Lung (tissue), 11 donors: ENCODE measurements at regions not wholly inside any gene's neighbourhood (a gene's known extent, or its start where the extent isn't known, plus 50 kb on each side); places are given as distances from the start of the nearest gene placed in this dataset.
A peak's percentile ranks its signal among the peaks of the same experiment; 100 is the strongest.

Experiments used
- ATAC-seq: fragments of 200-7000 bp; cut with Tn5 transposase; one replicate; pipeline ENCODE4 v1.9.1; 2020; ENCODE audit warnings: moderate number of reproducible peaks; ENCODE audit not compliant: insufficient read depth, low FRiP score
- DNase-seq, 3 donors: peaks; one replicate each; pipeline ENCODE4 v3.0.0-alpha.2; 2013 to 2017
- H3K27ac ChIP-seq, 2 donors: one replicate each; pipeline ENCODE4 v1.5.1; 2013; ENCODE audit warnings: mild to moderate bottlenecking in 2 of 2, moderate library complexity in 2 of 2, control low read depth in 1 of 2, inconsistent platforms in 1 of 2, low read depth in 1 of 2, low read length in 1 of 2
- H3K27me3 ChIP-seq, 3 donors: one replicate each; pipeline ENCODE4 v1.5.1; 2013; ENCODE audit warnings: low read length in 2 of 3; ENCODE audit not compliant: control insufficient read depth in 3 of 3, insufficient read depth in 3 of 3
- H3K36me3 ChIP-seq, 4 donors: one replicate each; pipeline ENCODE4 v1.5.1; 2013; ENCODE audit warnings: low read length in 4 of 4, mild to moderate bottlenecking in 1 of 4, moderate library complexity in 1 of 4; ENCODE audit not compliant: control insufficient read depth in 4 of 4, insufficient read depth in 4 of 4
- H3K4me1 ChIP-seq, 5 donors: one replicate each; pipeline ENCODE4 v1.5.1; 2013; ENCODE audit warnings: low read length in 5 of 5, mild to moderate bottlenecking in 2 of 5, moderate library complexity in 1 of 5; ENCODE audit not compliant: control insufficient read depth in 5 of 5, insufficient read depth in 5 of 5
- H3K4me3 ChIP-seq: one replicate; pipeline ENCODE4 v1.5.1; 2013; ENCODE audit warnings: mild to moderate bottlenecking, control low read depth, moderate library complexity
- H3K9ac ChIP-seq, 2 donors: one replicate each; pipeline ENCODE4 v1.5.1; 2013; ENCODE audit warnings: low read length in 2 of 2, control low read depth in 1 of 2; ENCODE audit not compliant: insufficient read depth in 1 of 2
- H3K9me3 ChIP-seq, 4 donors: one replicate each; pipeline ENCODE4 v1.5.1; 2013; ENCODE audit warnings: low read length in 3 of 4, mild to moderate bottlenecking in 1 of 4, moderate library complexity in 1 of 4; ENCODE audit not compliant: control insufficient read depth in 4 of 4, insufficient read depth in 3 of 4
- WGBS, 2 donors: extraction: QIAGEN DNeasy Blood & Tissue Kit; methylation state at CpG; one replicate each; pipeline ENCODE4 v1.1.7; 2013; 5-methylcytosine and 5-hydroxymethylcytosine counted together
- TF ChIP-seq, protein P1 (sequence below): IDR thresholded peaks from 2 replicates; pipeline ENCODE4 v1.5.1; 2012; ENCODE audit warnings: mild to moderate bottlenecking; ENCODE audit errors: control extremely low read depth, extremely low read depth
- donor health status: control.
- donor health status: control.
- donor health status: Bipolar disorder and iron deficiency.
- donor health status: healthy.
- donor health status: DM: yes; HTN: yes; CAD: no.

DNA sequence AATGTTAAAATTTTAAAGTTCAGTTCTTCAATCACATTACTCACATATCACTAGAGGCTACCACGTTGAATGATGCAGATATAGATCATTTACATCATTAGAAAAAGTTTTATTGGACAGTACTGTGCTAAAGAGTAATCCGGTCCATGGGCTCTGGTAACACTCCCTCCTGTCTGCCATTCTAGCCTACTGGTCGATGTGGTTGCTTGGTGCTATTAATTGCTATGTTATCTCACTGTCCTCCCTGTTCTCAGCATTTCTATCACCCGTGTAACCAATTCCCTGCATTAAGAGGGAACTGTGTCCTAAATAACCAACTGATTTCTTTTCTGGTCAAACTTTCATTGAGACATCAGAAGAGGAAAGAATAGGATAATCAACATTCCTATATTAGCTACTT is 347.5 kb upstream of the RBMS3 start:
- Histone ChIP-seq H3K27ac (no peak overlapping the region), H3K27me3 (no peaks in the 10 kb centered on the region), H3K4me3 (no peak overlapping the region), H3K9me3 (no peaks in the 10 kb centered on the region), H3K4me1 (peaks cover 0 to 23% (median 0%) of the 10 kb centered on the region in 5 donors), H3K36me3 (no peaks in the 10 kb centered on the region), H3K9ac (no peak overlapping the region)
- WGBS, 2 donors, result 85 to 88% methylated on average over 4 of the region's 4 CpGs
- ATAC-seq (no peak), DNase-seq (no peak)
- TF ChIP-seq, protein P1, sequence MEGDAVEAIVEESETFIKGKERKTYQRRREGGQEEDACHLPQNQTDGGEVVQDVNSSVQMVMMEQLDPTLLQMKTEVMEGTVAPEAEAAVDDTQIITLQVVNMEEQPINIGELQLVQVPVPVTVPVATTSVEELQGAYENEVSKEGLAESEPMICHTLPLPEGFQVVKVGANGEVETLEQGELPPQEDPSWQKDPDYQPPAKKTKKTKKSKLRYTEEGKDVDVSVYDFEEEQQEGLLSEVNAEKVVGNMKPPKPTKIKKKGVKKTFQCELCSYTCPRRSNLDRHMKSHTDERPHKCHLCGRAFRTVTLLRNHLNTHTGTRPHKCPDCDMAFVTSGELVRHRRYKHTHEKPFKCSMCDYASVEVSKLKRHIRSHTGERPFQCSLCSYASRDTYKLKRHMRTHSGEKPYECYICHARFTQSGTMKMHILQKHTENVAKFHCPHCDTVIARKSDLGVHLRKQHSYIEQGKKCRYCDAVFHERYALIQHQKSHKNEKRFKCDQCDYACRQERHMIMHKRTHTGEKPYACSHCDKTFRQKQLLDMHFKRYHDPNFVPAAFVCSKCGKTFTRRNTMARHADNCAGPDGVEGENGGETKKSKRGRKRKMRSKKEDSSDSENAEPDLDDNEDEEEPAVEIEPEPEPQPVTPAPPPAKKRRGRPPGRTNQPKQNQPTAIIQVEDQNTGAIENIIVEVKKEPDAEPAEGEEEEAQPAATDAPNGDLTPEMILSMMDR, result no peak

DNA sequence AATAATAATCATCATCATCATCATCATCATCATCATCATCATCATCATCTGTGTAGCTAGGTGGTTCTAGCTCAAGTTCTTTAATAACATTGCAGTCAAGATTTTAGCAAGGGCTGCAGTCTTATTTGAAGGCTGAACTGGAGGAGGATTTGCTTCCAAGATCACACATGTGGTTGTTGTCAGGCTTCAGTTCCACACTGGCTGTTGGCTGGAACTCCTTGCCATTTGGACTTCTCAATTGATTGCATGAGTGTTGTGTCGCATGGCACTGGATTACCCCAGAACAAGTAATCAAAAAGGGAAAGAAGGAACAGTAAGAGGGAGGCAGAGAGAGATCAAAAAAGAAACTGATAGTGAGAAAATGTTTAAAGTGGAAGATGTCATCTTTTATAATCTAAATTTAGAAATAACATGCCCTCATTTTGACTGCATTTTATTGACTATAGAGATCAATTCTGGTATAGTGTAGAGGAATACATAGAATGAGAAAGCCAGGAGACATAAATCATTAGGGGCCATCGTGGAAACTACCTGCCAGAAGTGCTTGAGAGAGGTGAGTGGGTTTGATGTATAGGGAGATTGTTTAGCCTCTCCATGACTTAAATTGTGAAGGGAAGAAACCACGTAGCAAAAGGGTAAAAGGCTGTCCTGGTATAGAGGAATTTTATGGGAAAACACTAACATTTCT is 346.6 kb upstream of the RBMS3 start:
- Histone ChIP-seq H3K9ac (no peak overlapping the region), H3K36me3 (no peaks in the 10 kb centered on the region), H3K4me3 (no peak overlapping the region), H3K27ac (no peak overlapping the region), H3K27me3 (no peaks in the 10 kb centered on the region), H3K4me1 (peaks cover 0 to 20% (median 0%) of the 10 kb centered on the region in 5 donors), H3K9me3 (no peaks in the 10 kb centered on the region)
- ATAC-seq (no peak), DNase-seq (peak; percentile 57 to 86 (median 78))
- TF ChIP-seq, protein P1, result no peak
- WGBS, 2 donors, result 67 to 72% methylated on average over 3 of the region's 3 CpGs

DNA sequence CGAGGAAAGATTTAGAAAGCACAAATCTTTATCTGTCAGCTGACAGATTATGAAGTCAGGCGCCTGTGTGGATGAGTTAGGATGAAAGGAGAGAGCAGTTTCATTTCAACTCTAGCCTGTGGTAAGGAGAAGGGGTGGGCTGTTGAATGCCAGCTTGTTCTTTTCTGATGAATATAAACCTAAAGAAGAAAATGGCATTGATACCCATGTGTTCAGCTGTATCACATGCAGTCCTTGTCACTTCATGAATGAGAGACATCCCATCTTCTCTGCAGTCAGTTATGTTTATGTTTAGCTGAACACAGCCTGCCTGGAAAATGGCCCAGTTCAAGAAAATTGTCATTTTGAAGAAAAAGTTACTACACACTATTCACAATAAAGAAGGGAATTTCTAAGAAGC is 345.7 kb upstream of the RBMS3 start:
- Histone ChIP-seq H3K36me3 (no peaks in the 10 kb centered on the region), H3K4me1 (peaks cover 0 to 25% (median 4%) of the 10 kb centered on the region in 5 donors), H3K9ac (no peak overlapping the region), H3K27me3 (no peaks in the 10 kb centered on the region), H3K9me3 (no peaks in the 10 kb centered on the region), H3K27ac (no peak overlapping the region), H3K4me3 (no peak overlapping the region)
- peak; percentile 43 to 83 (median 76) for DNase-seq
- TF ChIP-seq, protein P1, result no peak
- ATAC-seq, result no peak
- 64 to 77% methylated on average over 2 of the region's 2 CpGs for WGBS, 2 donors

DNA sequence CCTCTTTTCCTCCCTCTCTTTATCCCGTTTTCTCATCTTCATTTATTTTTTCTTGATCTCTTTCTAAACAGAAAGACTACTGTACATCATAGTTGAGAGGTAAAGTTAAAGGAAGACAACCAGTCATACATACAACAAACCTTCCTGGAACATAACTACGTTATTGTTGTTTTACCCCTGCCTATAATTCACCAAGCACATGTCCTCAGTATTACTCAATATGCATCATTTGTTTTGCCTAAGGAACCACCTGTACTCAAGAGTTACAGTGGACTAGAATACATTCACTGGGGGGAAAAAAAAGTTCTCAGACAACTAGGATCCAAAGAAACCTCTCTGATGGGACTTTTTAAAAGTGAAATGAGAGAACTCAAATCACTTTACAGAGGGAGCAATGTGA is 344.7 kb upstream of the RBMS3 start:
- H3K36me3 ChIP-seq, result no peaks in the 10 kb centered on the region
- ATAC-seq (no peak), DNase-seq (no peak)
- no peaks in the 10 kb centered on the region for H3K9me3 ChIP-seq
- H3K4me3 ChIP-seq, result no peak overlapping the region
- TF ChIP-seq, protein P1, result no peak
- 57 to 69% methylated on average over 2 of the region's 2 CpGs for WGBS, 2 donors
- no peak overlapping the region for H3K27ac ChIP-seq
- no peaks in the 10 kb centered on the region for H3K27me3 ChIP-seq
- peaks cover 0 to 35% (median 7%) of the 10 kb centered on the region in 5 donors for H3K4me1 ChIP-seq
- H3K9ac ChIP-seq, result no peak overlapping the region
